HepG2 (cell line): ENCODE measurements at regions not wholly inside any gene's neighbourhood (a gene's known extent, or its start where the extent isn't known, plus 50 kb on each side); places are given as distances from the start of the nearest gene placed in this dataset.

ENCODE experiments used
- ATAC-seq: fragments of 200-7000 bp; cut with Tn5 transposase; 3 replicates; pipeline ENCODE4 v1.9.1; 2020; ENCODE audit warnings: mild to moderate bottlenecking, moderate library complexity
- BruUV-seq: library from RNA; stranded (reverse); fragments of 400-500 nt; replicated peaks from 2 replicates; lab custom pipeline; 2021; lab: Mats Ljungman, UMichigan
- CTCF ChIA-PET: fragments of 300-600 bp; formaldehyde crosslinking; extraction: SDS; loops from one replicate; lab custom pipeline; 2021; ENCODE audit warnings: low total read pairs, inconsistent platforms, low intra/inter-chr PET ratio; lab: Yijun Ruan, JAX
- POLR2A ChIA-PET: fragments of 350-600 bp; sonication (Branson Sonifier 250); formaldehyde crosslinking; loops from one replicate; lab custom pipeline; 2020; ENCODE audit warnings: antibody characterized with exemption, inconsistent platforms; lab: Yijun Ruan, JAX
- DNase-seq: peaks from one replicate; pipeline ENCODE4 v3.0.0-alpha.2; 2015; ENCODE audit warnings: low spot score
- FAIRE-seq: peaks from 3 replicates; lab custom pipeline; 2011; peaks lifted over from hg19 to GRCh38; lab: Jason Lieb, UNC
- H2AFZ ChIP-seq: one replicate; pipeline ENCODE4 v1.6.1; 2011; ENCODE audit warnings: low read length, inconsistent platforms
- H3K27ac ChIP-seq: fragments of 300-600 bp; 3 replicates; pipeline ENCODE4 v1.8.0; 2011; ENCODE audit warnings: mixed run types, mild to moderate bottlenecking, mixed read lengths, low read length, inconsistent platforms; ENCODE audit not compliant: insufficient read depth; ENCODE audit errors: extremely low read length
- H3K27me3 ChIP-seq, 2 experiments: fragments of 200-600 bp in 1 of 2; 2 replicates in 1 of 2; 3 replicates in 1 of 2; pipeline versions ENCODE4 v1.6.0 to v1.8.0; 2011; ENCODE audit warnings: low read length in 2 of 2, mild to moderate bottlenecking in 2 of 2, moderate library complexity in 2 of 2, inconsistent platforms in 1 of 2; ENCODE audit not compliant: insufficient read depth in 2 of 2, control insufficient read depth in 1 of 2
- H3K36me3 ChIP-seq, 2 experiments: fragments of 200-600 bp in 1 of 2; replicated peaks in 1 of 2; 2 replicates in 1 of 2; 3 replicates in 1 of 2; pipeline versions ENCODE4 v1.5.1 to v1.8.0; 2011; ENCODE audit warnings: low read length in 2 of 2, inconsistent platforms in 1 of 2; ENCODE audit not compliant: insufficient read depth in 2 of 2, control insufficient read depth in 1 of 2
- H3K4me1 ChIP-seq: 2 replicates; pipeline ENCODE4 v1.5.1; 2012; ENCODE audit warnings: low read length, inconsistent platforms; ENCODE audit not compliant: insufficient read depth
- H3K4me2 ChIP-seq: 2 replicates; pipeline ENCODE4 v1.6.0; 2011; ENCODE audit warnings: low read depth, low read length, inconsistent platforms
- H3K4me3 ChIP-seq, 3 experiments: fragments of 200-600 bp in 1 of 3; sonication (generic), shearing (Covaris generic) in 1 of 3; replicated peaks in 1 of 3; 2 replicates each; pipeline ENCODE4 v1.5.1; 2011 to 2016; ENCODE audit warnings: low read length in 3 of 3, inconsistent platforms in 2 of 3, low read depth in 2 of 3, mild to moderate bottlenecking in 2 of 3, control low read depth in 1 of 3, mixed read lengths in 1 of 3; ENCODE audit not compliant: insufficient read depth in 1 of 3
- H3K79me2 ChIP-seq: one replicate; pipeline ENCODE4 v1.6.1; 2011; ENCODE audit warnings: low read length, inconsistent platforms; ENCODE audit not compliant: insufficient read depth
- H3K9ac ChIP-seq: 2 replicates; pipeline ENCODE4 v1.6.0; 2011; ENCODE audit warnings: mild to moderate bottlenecking, low read depth, low read length, inconsistent platforms; ENCODE audit not compliant: insufficient read depth
- H3K9me3 ChIP-seq: 2 replicates; pipeline ENCODE4 v1.5.1; 2012; ENCODE audit warnings: mild to moderate bottlenecking, low read length
- H4K20me1 ChIP-seq: 2 replicates; pipeline ENCODE4 v1.6.0; 2011; ENCODE audit warnings: inconsistent platforms, mild to moderate bottlenecking, low read length, moderate library complexity; ENCODE audit not compliant: insufficient read depth
- FOXK2 ChIP-seq: fragments of 450-650 bp; IDR thresholded peaks from 2 replicates; pipeline ENCODE4 v1.6.1; 2016
- HBP1 ChIP-seq: IDR thresholded peaks from 2 replicates; pipeline ENCODE4 v1.6.1; 2016; ENCODE audit warnings: low read depth, control low read depth
- KLF11 ChIP-seq: IDR thresholded peaks from 2 replicates; pipeline ENCODE4 v1.6.1; 2016; ENCODE audit warnings: missing compliant biosample characterization
- NCOA1 ChIP-seq: sonication (generic); formaldehyde crosslinking; IDR thresholded peaks from 2 replicates; pipeline ENCODE4 v1.9.0; 2021; ENCODE audit warnings: missing genetic modification reagents
- SCMH1 ChIP-seq: sonication (generic); formaldehyde crosslinking; IDR thresholded peaks from 2 replicates; pipeline ENCODE4 v1.9.0; 2021; ENCODE audit warnings: missing genetic modification reagents, mild to moderate bottlenecking, borderline replicate concordance
- SOX6 ChIP-seq, 2 experiments: fragments of 450-650 bp in 1 of 2; sonication (generic) in 1 of 2; formaldehyde crosslinking in 1 of 2; IDR thresholded peaks; 2 replicates each; pipeline versions ENCODE4 v1.4.0 to v1.6.1; 2017 to 2020; ENCODE audit warnings: antibody characterized with exemption in 1 of 2, mild to moderate bottlenecking in 1 of 2, missing genetic modification reagents in 1 of 2
- ZMAT3 ChIP-seq: sonication (generic); formaldehyde crosslinking; conservative IDR thresholded peaks from 2 replicates; pipeline ENCODE4 v1.7.0; 2021; ENCODE audit warnings: missing genetic modification reagents
- ZNF343 ChIP-seq: sonication (generic); formaldehyde crosslinking; IDR thresholded peaks from 2 replicates; pipeline ENCODE4 v1.4.0; 2020; ENCODE audit warnings: mild to moderate bottlenecking, missing genetic modification reagents
- ZNF552 ChIP-seq: sonication (generic); formaldehyde crosslinking; IDR thresholded peaks from 2 replicates; pipeline ENCODE4 v1.9.0; 2022; ENCODE audit warnings: missing genetic modification reagents, mild to moderate bottlenecking, borderline replicate concordance
- ZNF598 ChIP-seq: sonication (generic); formaldehyde crosslinking; IDR thresholded peaks from 2 replicates; pipeline ENCODE4 v1.5.1; 2020; ENCODE audit warnings: mild to moderate bottlenecking, missing genetic modification reagents, borderline replicate concordance
- WGBS: methylation state at CpG from one replicate; pipeline ENCODE4 v1.1.6; 2017; ENCODE audit warnings: low lambda C conversion rate; 5-methylcytosine and 5-hydroxymethylcytosine counted together
- in situ Hi-C: cut with HindIII; loops from 2 replicates; pipeline ENCODE4 v1.10.0; 2017; ENCODE audit warnings: low pct_unique_long_range_greater_than_20kb; ENCODE audit not compliant: extremely low pct_ligation_motif_present
- intact Hi-C: fragments of 100-400 bp; cut with micrococcal nuclease; formaldehyde crosslinking; loops from one replicate; pipeline ENCODE4 v1.10.0; 2022; ENCODE audit not compliant: unreplicated experiment
- TF ChIP-seq, protein P1 (sequence below), 2 experiments: sonication (generic) in 1 of 2; formaldehyde crosslinking in 1 of 2; IDR thresholded peaks; 2 replicates each; pipeline versions ENCODE4 v1.5.1 to v1.6.1; 2011 to 2020; ENCODE audit warnings: borderline replicate concordance in 1 of 2, low read depth in 1 of 2, low read length in 1 of 2, mild to moderate bottlenecking in 1 of 2, missing genetic modification reagents in 1 of 2, moderate library complexity in 1 of 2
- TF ChIP-seq, protein P2 (sequence below): conservative IDR thresholded peaks from 2 replicates; pipeline ENCODE4 v1.6.1; 2018; ENCODE audit warnings: missing genetic modification reagents

GRCh38 chr5:87627363-87627762 lies 214.6 kb upstream of the CCNH start:
- H3K4me2 ChIP-seq = no peak overlapping the region
- H3K79me2 ChIP-seq = no peaks in the 10 kb centered on the region
- H3K4me1 ChIP-seq = no peaks in the 10 kb centered on the region
- DNase-seq = no peak
- no TSS peak for BruUV-seq
- no peak overlapping the region for H3K4me3 ChIP-seq
- no peak overlapping the region for H2AFZ ChIP-seq
- no peaks in the 10 kb centered on the region for H3K27me3 ChIP-seq
- ATAC-seq = no peak
- 0% methylated on average over 1 of the region's 1 CpG for WGBS
- H3K9me3 ChIP-seq = no peaks in the 10 kb centered on the region
- CTCF ChIA-PET = no interaction called here
- POLR2A ChIA-PET = no interaction called here
- no peak for FAIRE-seq
- H4K20me1 ChIP-seq = no peaks in the 10 kb centered on the region
- no peak overlapping the region for H3K9ac ChIP-seq
- no peaks in the 10 kb centered on the region for H3K36me3 ChIP-seq
- intact Hi-C loops (no loop called here), in situ Hi-C loops (no loop called here)
- no peak overlapping the region for H3K27ac ChIP-seq
- no peak for TF ChIP-seq ZNF598
- no peak for TF ChIP-seq ZNF343
- no peak for TF ChIP-seq ZNF552 (CRISPR knock-in tag)
- TF ChIP-seq, protein P1, sequence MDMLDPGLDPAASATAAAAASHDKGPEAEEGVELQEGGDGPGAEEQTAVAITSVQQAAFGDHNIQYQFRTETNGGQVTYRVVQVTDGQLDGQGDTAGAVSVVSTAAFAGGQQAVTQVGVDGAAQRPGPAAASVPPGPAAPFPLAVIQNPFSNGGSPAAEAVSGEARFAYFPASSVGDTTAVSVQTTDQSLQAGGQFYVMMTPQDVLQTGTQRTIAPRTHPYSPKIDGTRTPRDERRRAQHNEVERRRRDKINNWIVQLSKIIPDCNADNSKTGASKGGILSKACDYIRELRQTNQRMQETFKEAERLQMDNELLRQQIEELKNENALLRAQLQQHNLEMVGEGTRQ (IDR thresholded peaks at IDR 0.05; ENCODE audit: low read depth, low read length) = no peak
- TF ChIP-seq, protein P1 (CRISPR knock-in tag; IDR thresholded peaks at IDR 0.05; ENCODE audit: borderline replicate concordance) = no peak
- no peak for TF ChIP-seq HBP1 (CRISPR knock-in tag)
- no peak for TF ChIP-seq SCMH1
- TF ChIP-seq, protein P2, sequence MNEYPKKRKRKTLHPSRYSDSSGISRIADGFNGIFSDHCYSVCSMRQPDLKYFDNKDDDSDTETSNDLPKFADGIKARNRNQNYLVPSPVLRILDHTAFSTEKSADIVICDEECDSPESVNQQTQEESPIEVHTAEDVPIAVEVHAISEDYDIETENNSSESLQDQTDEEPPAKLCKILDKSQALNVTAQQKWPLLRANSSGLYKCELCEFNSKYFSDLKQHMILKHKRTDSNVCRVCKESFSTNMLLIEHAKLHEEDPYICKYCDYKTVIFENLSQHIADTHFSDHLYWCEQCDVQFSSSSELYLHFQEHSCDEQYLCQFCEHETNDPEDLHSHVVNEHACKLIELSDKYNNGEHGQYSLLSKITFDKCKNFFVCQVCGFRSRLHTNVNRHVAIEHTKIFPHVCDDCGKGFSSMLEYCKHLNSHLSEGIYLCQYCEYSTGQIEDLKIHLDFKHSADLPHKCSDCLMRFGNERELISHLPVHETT (CRISPR knock-in tag) = no peak
- no peak for TF ChIP-seq FOXK2
- no peak for TF ChIP-seq NCOA1 (CRISPR knock-in tag)
- TF ChIP-seq KLF11 = no peak
- no peak for TF ChIP-seq SOX6 (IDR thresholded peaks at IDR 0.05)
- TF ChIP-seq SOX6 (CRISPR knock-in tag; IDR thresholded peaks at IDR 0.05) = no peak
- no peak for TF ChIP-seq ZMAT3 (CRISPR knock-in tag)
- TF ChIP-seq, all 625 proteins: peak for 0
